Skin of body (tissue), 1 donor: ENCODE measurements at regions not wholly inside any gene's neighbourhood (a gene's known extent, or its start where the extent isn't known, plus 50 kb on each side); places are given as distances from the start of the nearest gene placed in this dataset.

Experiments used
- DNase-seq: peaks from one replicate; lab custom pipeline; 2025; lab: John Stamatoyannopoulos, UW

DNA sequence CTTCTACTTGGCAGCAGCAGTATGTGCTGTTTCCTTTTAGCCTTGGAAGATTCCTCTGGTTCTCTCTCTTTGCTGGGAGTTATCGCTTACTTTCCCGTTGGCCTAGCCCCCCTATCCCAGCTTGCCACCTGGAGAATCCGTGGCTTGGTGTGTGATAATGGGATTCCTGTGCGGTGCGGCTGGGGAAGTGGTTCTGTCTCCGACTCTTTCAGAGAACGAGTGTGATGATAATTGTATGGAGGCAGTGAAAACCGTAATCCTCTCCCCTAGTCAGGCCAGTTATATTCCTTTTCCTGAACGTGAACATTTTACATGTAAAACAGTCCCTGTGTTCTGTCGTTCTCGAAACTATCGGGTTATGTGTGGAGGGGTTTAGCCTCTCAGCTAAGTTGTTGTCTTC is 300.1 kb upstream of the C2CD4B start:
- no peak for DNase-seq

DNA sequence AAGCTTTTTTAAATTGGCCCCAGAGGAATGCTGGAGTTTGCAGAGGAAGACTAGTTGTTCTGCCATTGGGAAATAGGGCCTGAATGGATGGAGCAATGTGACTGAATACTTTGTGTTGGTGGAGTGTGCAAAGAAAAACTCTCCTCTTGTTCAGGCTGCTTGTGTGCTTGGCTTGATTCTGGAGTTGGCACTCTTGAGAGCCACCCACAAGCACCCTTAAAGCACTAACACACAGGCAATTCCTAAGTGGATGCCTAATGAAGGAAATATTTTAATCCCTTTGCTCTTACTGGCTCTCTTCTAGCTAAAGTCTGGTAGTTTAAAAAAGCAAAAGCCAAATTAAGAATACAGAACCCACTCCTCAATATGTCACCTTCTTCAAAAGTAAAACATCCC is 304.4 kb upstream of the C2CD4B start:
- no peak for DNase-seq

DNA sequence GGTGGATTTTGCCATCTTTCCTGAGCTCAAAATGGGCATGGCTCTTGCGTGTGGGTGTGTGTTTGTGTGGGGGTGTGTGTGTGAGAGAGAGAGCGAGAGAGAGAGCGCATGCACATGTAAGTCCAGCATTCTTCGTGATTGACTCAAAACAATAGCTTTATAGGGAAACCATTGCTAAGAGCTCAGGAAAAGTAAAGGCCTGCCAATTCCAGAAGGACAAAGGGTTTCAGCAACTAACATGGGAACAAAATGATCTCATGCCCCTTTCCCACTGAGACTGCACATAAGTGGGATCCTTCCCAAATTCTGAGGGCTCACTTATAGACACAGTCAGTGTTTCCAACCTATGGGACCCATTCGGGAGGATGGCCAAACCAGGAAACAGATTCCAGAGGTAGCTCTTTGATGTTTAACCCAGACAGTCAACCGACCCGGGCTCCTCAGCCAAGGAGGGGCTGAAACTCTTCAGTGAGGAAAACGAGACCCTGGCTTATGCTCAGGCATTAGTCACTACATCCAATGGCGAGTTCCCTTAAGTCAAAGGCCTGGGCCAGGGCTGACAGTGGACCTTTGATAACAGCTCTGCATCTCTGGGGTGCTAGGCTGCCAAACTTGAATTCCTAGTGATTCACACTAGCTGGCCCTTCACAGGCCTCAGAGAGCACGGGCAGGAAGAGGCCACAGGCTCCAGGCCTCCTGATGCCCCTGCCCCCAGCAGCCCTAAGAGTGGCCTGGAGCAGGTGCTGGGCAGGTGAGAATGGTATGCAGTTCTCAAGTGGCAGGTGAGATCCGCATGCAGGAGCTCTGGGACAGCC is 305.0 kb upstream of the C2CD4B start:
- peak; percentile 21 for DNase-seq

GRCh38 chr15:62472616-62473299 is 307.7 kb upstream of the C2CD4B start:
- no peak for DNase-seq

- no peak for DNase-seq
These were observed 309.1 kb upstream of the C2CD4B start for GRCh38 chr15:62474021-62474770.

GRCh38 chr15:62474771-62475124 is 309.7 kb upstream of the C2CD4B start:
- DNase-seq: no peak

GRCh38 chr15:62475591-62475990 is 310.5 kb upstream of the C2CD4B start:
- DNase-seq: no peak

- no peak for DNase-seq
These were observed 311.1 kb upstream of the C2CD4B start for GRCh38 chr15:62476163-62476562.

DNA sequence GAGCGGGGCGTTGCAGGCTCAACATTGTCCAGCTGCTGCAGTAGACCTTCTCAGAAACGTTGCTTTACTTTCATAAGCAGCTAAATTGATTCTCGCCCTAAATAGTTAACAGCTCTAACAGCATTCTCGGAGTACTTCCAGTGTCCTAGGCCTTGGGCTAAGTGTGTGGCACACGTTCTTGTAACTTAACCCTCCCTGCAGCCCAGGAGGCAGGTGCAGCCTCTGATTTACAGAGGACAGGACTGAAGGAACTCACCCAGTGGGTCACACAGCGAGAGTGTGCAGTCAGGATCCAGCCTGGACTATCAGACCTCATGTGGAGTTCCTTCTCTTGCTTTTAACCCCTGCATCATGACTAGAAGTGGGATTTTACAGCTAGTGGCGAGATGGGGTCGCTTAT is 312.8 kb upstream of the C2CD4B start:
- DNase-seq: no peak

GRCh38 chr15:62482785-62483429 is 317.8 kb upstream of the C2CD4B start:
- no peak for DNase-seq

DNA sequence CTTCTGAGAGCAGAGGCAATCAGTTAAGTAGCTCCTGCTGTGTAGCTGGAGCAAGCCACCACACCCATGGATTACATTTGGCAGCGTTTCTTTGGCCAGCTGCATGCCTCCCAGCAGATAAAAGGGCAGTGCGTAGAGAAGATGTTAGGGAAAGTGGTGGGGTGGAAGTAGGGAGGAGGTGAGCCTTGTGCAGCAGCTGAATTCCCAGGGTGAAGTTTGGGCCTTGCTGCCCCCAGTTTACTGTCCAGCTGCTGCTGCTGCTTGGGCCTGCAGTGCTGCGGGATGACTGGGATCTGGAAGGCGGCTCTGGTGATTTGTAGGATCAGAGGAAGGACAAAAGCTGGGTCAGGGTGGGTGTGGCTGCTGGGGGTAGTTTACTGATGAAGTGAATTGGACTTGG is 318.7 kb upstream of the C2CD4B start:
- peak; percentile 12 for DNase-seq

DNA sequence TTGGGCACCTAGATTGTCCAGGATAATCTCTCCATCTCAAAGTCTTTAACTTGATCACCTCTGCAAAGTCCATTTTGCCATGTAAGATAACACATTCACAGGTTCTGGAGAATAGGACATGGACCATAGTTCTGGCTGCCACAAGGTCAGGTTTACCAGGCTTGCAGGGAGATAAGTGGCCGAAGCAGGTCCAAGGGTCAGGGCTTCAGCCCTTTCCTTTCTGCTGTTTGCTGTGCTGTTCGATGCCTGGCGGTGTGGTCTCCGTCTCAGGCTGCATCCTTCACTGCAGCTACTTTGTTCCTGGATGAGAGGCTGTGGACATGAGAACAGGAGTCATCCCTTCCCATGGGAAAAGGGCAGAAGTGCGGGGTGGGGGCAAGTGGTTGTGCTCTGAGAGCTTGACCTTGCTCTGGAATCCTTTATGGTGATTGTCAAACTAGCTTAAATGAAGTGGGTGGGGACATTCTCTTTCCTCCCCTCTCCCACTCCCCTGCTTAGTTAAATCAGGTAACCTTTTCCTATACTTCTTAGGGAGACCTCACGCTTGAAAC is 320.2 kb upstream of the C2CD4B start:
- no peak for DNase-seq

DNA sequence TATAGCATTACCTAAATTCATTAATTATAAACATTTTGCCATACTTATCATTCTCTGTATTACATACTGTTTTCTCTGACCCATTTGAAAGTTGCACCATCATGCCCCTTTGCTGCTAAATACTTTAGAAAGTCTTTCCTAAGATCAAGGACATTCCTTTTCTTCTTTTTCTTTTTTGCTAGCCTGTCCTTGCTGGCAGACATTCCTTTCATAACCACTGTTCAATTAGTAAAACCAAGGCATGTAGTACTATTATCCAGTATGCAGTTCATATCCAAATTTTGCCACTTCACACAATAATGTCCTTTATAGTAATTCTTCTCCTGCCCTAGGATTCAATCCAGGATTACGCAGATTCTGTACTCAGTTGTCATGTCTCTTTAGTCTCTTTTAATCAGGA is 321.0 kb upstream of the C2CD4B start:
- no peak for DNase-seq

- no peak for DNase-seq
These were observed 323.3 kb upstream of the C2CD4B start for GRCh38 chr15:62488387-62488786.

- no peak for DNase-seq
These were observed 326.6 kb upstream of the C2CD4B start for GRCh38 chr15:62491642-62492041.

DNA sequence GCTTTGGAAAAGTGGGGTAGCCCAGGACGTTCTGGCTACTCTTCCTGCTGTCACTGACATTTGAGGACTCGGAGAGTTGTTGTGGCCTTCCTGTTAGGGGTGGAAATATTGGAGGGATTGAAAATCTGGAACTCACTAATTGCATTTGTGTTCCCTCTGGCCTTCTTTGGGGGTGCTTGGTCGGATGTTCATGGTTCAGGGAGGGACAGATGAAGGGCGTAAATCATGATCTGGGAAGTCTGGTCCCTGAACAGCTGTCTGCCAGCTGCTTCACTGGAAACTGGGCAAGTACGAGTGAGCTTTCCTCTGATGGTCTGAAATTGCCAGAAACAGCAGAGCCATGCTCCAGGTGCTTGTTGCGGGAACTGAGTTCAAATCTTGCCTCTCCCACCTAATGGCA is 327.8 kb upstream of the C2CD4B start:
- DNase-seq: peak; percentile 60

- DNase-seq: no peak
These were observed 329.1 kb upstream of the C2CD4B start for GRCh38 chr15:62494197-62494596.

DNA sequence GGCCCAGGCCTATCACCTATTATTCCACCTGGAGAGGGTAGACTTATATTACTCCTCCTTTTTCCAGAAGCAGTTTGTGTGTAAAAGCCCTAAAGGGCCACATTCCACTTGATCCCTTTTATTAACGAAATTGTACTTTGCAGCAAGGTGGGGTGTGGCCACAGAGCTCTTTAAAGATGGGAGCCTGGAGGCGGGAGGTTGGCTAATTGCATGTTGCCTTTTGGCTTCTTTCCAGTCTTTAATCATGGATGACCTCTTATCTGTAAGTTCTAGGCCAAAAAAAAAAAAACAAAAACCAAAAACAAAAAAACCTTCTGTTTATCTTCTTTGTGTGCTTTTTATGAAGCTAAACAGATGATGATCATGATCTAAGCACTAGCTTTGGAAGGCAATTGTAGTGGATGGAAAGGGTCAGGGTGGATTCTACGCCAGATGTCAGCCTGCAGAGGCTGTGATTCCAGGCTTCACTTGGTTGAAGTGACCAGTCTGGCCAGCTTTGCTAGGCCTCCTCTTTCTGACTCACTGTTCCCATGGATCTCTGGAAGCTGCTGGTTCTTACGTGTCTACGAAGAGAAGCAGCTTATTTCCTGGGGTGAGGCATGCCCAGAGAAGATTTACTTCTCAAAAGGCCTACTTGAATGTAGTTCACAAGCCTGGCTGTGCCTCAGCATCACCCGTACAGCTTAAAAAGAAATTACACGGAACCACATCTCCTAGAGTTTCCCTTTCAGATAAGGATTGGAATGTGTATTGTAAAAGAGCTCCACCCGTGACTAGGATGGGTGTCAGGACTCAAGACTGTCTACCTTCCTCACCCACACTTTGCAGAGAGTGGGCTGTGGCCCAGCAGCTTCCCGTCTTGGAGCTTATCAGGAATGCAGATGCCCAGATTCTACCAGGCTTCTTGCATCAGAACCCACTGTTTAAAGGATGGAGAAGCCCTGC is 330.9 kb upstream of the C2CD4B start:
- DNase-seq: no peak

GRCh38 chr15:62497356-62497755 is 332.3 kb upstream of the C2CD4B start:
- no peak for DNase-seq

- DNase-seq: no peak
These were observed 333.2 kb upstream of the C2CD4B start for GRCh38 chr15:62498278-62498677.

GRCh38 chr15:62498712-62499111 is 333.6 kb upstream of the C2CD4B start:
- DNase-seq: no peak
